Fibroblast of lung (primary cell): ENCODE measurements at regions not wholly inside any gene's neighbourhood (a gene's known extent, or its start where the extent isn't known, plus 50 kb on each side); places are given as distances from the start of the nearest gene placed in this dataset.

ENCODE experiments used
- DNase-seq, 2 donors: peaks; one replicate each; pipeline versions ENCODE4 v3.0.0 to v3.0.0-alpha.2; 2010; ENCODE audit warnings: low read depth in 2 of 2
- H2AFZ ChIP-seq: 2 replicates; pipeline ENCODE4 v1.5.1; 2012; ENCODE audit warnings: low read length, control low read depth, inconsistent platforms
- H3K27ac ChIP-seq: 2 replicates; pipeline ENCODE4 v1.5.1; 2011; ENCODE audit warnings: low read length, control low read depth; ENCODE audit not compliant: insufficient read depth
- H3K27me3 ChIP-seq: 2 replicates; pipeline ENCODE4 v1.5.1; 2011; ENCODE audit warnings: mild to moderate bottlenecking, low read length; ENCODE audit not compliant: control insufficient read depth, insufficient read depth
- H3K36me3 ChIP-seq: 2 replicates; pipeline ENCODE4 v1.5.1; 2011; ENCODE audit warnings: low read length; ENCODE audit not compliant: control insufficient read depth, insufficient read depth
- H3K4me1 ChIP-seq: 2 replicates; pipeline ENCODE4 v1.5.1; 2011; ENCODE audit warnings: low read length; ENCODE audit not compliant: control insufficient read depth, insufficient read depth; ENCODE audit errors: extremely low read depth
- H3K4me2 ChIP-seq: 2 replicates; pipeline ENCODE4 v1.5.1; 2011; ENCODE audit warnings: low read length, control low read depth; ENCODE audit not compliant: insufficient read depth; ENCODE audit errors: extremely low read depth
- H3K4me3 ChIP-seq, 4 experiments: fragments of 200-600 bp in 1 of 4; sonication (generic) in 1 of 4; replicated peaks in 1 of 4; 2 replicates each; pipeline ENCODE4 v1.5.1; 2011 to 2016; ENCODE audit warnings: low read length in 4 of 4, low read depth in 3 of 4, mild to moderate bottlenecking in 3 of 4, control low read depth in 2 of 4, inconsistent platforms in 1 of 4, mixed read lengths in 1 of 4; ENCODE audit not compliant: insufficient read depth in 1 of 4; ENCODE audit errors: control extremely low read depth in 1 of 4
- H3K79me2 ChIP-seq: 2 replicates; pipeline ENCODE4 v1.5.1; 2012; ENCODE audit warnings: mild to moderate bottlenecking, low read length, inconsistent platforms; ENCODE audit not compliant: control insufficient read depth, insufficient read depth
- H3K9ac ChIP-seq: 2 replicates; pipeline ENCODE4 v1.5.1; 2011; ENCODE audit warnings: mild to moderate bottlenecking, low read length, control low read depth; ENCODE audit not compliant: insufficient read depth
- H3K9me3 ChIP-seq: 2 replicates; pipeline ENCODE4 v1.5.1; 2012; ENCODE audit warnings: low read depth, low read length; ENCODE audit not compliant: control insufficient read depth, insufficient read depth
- H4K20me1 ChIP-seq: 2 replicates; pipeline ENCODE4 v1.5.1; 2011; ENCODE audit warnings: low read length; ENCODE audit not compliant: control insufficient read depth, insufficient read depth; ENCODE audit errors: extremely low read depth
- EZH2 ChIP-seq: IDR thresholded peaks from 2 replicates; pipeline ENCODE4 v1.5.1; 2012; ENCODE audit warnings: low read length, control low read depth, mild to moderate bottlenecking; ENCODE audit errors: missing control alignments
- TF ChIP-seq, protein P1 (sequence below), 2 donors: IDR thresholded peaks in 1 of 2; conservative IDR thresholded peaks in 1 of 2; 1 replicate in 1 of 2; 2 replicates in 1 of 2; pipeline ENCODE4 v1.5.1; 2011 to 2012; ENCODE audit warnings: low read length in 2 of 2, control low read depth in 1 of 2, inconsistent platforms in 1 of 2, low read depth in 1 of 2, mild to moderate bottlenecking in 1 of 2

DNA sequence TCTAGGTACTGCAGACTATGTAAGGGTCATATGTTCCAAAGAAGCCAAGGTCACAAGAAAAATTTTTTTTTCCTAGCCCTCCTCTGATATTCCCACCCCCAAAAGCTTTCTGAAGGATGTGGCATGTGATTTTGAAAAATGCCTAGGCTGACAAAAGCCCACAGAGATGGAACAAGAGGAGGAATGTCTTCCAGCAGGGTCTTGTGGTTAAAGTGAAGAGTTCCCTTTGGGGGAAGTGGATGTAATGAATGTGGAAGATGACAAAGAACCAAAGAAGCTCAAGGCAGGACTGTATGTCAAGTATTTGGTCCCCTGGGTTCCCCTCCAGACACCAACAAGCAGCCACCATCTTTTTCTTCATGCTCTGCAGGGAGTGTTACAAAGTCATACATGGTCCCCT is 268.8 kb downstream of the BCOR start:
- no peak for DNase-seq
- no peaks in the 10 kb centered on the region for H3K9me3 ChIP-seq

DNA sequence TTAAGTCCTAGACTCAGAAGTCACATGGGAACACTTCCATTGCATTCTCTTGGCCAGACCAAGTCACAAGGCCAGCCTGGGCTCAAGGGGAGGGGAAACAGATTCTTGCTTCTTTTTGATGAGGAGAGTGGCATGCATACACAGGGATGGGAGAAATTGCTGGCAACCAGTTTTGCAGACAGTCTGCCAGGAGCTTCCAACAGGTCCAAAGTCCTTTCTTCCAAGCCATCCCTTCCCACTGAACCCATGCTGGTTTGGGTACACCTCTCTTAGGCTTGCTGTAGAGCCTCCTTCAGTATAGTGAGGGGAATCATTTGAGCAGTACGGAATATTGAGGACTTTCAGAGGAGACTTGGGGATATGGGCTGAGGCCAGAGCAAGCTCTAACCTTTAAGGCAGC is 267.8 kb downstream of the BCOR start:
- no peaks in the 10 kb centered on the region for H3K4me1 ChIP-seq
- H3K4me2 ChIP-seq: no peak overlapping the region
- no peak for DNase-seq
- no peaks in the 10 kb centered on the region for H4K20me1 ChIP-seq
- no peak overlapping the region for H3K27ac ChIP-seq
- no peak overlapping the region for H3K9ac ChIP-seq
- no peak overlapping the region for H3K4me3 ChIP-seq
- TF ChIP-seq, protein P1, sequence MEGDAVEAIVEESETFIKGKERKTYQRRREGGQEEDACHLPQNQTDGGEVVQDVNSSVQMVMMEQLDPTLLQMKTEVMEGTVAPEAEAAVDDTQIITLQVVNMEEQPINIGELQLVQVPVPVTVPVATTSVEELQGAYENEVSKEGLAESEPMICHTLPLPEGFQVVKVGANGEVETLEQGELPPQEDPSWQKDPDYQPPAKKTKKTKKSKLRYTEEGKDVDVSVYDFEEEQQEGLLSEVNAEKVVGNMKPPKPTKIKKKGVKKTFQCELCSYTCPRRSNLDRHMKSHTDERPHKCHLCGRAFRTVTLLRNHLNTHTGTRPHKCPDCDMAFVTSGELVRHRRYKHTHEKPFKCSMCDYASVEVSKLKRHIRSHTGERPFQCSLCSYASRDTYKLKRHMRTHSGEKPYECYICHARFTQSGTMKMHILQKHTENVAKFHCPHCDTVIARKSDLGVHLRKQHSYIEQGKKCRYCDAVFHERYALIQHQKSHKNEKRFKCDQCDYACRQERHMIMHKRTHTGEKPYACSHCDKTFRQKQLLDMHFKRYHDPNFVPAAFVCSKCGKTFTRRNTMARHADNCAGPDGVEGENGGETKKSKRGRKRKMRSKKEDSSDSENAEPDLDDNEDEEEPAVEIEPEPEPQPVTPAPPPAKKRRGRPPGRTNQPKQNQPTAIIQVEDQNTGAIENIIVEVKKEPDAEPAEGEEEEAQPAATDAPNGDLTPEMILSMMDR (conservative IDR thresholded peaks at IDR 0.05 in 1 of 2, IDR thresholded peaks at IDR 0.05 in 1 of 2; ENCODE audit: low read depth in 1 of 2, low read length in 2 of 2): no peak
- no peaks in the 10 kb centered on the region for H3K27me3 ChIP-seq
- H3K9me3 ChIP-seq: no peaks in the 10 kb centered on the region
- H3K79me2 ChIP-seq: no peaks in the 10 kb centered on the region
- H3K36me3 ChIP-seq: no peaks in the 10 kb centered on the region
- no peak overlapping the region for H2AFZ ChIP-seq

More for the DNA sequence above, 268.8 kb downstream of the BCOR start:
- Histone ChIP-seq H3K4me3 (no peak overlapping the region), H3K27ac (no peak overlapping the region), H3K36me3 (no peaks in the 10 kb centered on the region), H3K9ac (no peak overlapping the region), H3K79me2 (no peaks in the 10 kb centered on the region), H3K4me2 (no peak overlapping the region), H3K4me1 (no peaks in the 10 kb centered on the region), H2AFZ (no peak overlapping the region), H4K20me1 (no peaks in the 10 kb centered on the region), H3K27me3 (no peaks in the 10 kb centered on the region)
- TF ChIP-seq, protein P1 (conservative IDR thresholded peaks at IDR 0.05 in 1 of 2, IDR thresholded peaks at IDR 0.05 in 1 of 2; ENCODE audit: low read depth in 1 of 2, low read length in 2 of 2): no peak
- no peak for TF ChIP-seq EZH2

DNA sequence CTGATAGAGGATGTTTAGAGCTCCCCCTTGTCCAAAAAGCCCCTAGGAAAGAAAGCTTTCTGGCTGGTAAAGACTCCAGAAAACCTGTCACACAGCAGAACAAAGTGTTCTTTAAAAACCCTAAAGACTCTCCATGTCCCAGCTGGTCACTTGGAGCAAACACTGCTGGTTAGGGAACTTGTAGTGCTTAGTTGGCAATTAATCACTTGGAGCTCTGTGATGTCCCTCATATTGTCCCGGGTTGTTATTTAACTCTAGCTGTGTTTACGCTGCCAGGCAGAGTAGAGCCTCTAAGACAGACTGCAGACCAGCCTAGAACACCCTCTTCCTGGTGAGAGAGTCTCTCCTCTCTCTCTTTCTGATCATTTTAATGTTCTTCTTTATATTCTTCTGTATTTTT is 267.3 kb downstream of the BCOR start:
- Histone ChIP-seq H3K79me2 (no peaks in the 10 kb centered on the region), H3K4me1 (no peaks in the 10 kb centered on the region), H3K9ac (no peak overlapping the region), H3K27ac (no peak overlapping the region), H2AFZ (no peak overlapping the region), H3K4me2 (no peak overlapping the region), H3K9me3 (no peaks in the 10 kb centered on the region), H3K27me3 (no peaks in the 10 kb centered on the region), H3K36me3 (no peaks in the 10 kb centered on the region), H3K4me3 (no peak overlapping the region), H4K20me1 (no peaks in the 10 kb centered on the region)
- DNase-seq: no peak
- TF ChIP-seq, protein P1 (conservative IDR thresholded peaks at IDR 0.05 in 1 of 2, IDR thresholded peaks at IDR 0.05 in 1 of 2; ENCODE audit: low read depth in 1 of 2, low read length in 2 of 2): no peak
- no peak for TF ChIP-seq EZH2
